ENCODE measurements at regions not wholly inside any gene's neighbourhood (a gene's known extent, or its start where the extent isn't known, plus 50 kb on each side); places are given as distances from the start of the nearest gene placed in this dataset.

DNA sequence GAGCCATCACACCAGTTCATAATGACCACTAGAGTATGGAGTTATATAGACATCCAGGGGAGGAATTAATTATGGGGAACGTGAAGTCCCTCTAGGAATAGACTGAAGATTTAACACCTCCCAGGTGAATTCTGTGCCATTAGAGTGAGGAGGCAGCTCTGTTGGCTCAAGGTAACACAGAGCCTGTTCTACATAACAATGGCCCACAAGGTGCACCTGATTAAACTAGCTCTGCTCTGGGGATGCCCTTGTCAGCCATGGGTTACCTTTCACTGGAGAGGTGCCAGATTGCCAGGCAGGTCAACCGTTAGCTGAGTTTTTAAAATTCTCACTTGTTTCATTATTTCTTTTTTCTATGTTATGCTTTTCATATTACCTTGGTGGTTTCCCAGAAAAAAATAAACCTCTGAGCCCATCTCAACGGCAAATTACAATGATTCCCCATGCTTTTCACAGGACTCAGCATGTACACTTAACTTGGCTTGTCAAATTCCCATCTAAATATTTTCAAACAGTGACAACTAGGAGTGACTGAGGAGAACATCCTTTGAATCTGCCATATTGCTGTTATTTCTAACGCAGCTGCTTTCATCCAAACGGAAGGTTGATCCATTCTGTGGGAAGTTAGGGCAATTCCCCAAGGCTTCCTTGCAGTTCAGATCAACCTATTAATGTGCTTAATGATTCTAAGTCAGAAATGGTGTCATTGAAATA, 512.9 kb downstream of the MCTP2 start:
- no peak for ATAC-seq (ENCODE audit: insufficient read depth, low read depth)
- H3K4me2 ChIP-seq (ENCODE audit: insufficient read depth, low read length): no peak overlapping the region
- peaks cover 14% of the 10 kb centered on the region for H3K27me3 ChIP-seq (ENCODE audit: insufficient read depth, low read length, poor library complexity)
- no peaks in the 10 kb centered on the region for H3K79me2 ChIP-seq (ENCODE audit: insufficient read depth, low read length)
- H3K36me3 ChIP-seq (ENCODE audit: insufficient read depth, low read length): no peaks in the 10 kb centered on the region
- no peak overlapping the region for H3K9ac ChIP-seq (ENCODE audit: low read depth, low read length)
- H3K9me3 ChIP-seq (ENCODE audit: insufficient read depth, low read length, severe bottlenecking): no peaks in the 10 kb centered on the region
- H3K4me1 ChIP-seq (ENCODE audit: insufficient read depth, low read length): no peaks in the 10 kb centered on the region
- DNase-seq: no peak
- H2AFZ ChIP-seq (ENCODE audit: low read depth, low read length): no peak overlapping the region
- no peak for TF ChIP-seq EZH2 (IDR thresholded peaks at IDR 0.05; ENCODE audit: borderline replicate concordance, low read depth, low read length, severe bottlenecking)
- TF ChIP-seq, protein P1, sequence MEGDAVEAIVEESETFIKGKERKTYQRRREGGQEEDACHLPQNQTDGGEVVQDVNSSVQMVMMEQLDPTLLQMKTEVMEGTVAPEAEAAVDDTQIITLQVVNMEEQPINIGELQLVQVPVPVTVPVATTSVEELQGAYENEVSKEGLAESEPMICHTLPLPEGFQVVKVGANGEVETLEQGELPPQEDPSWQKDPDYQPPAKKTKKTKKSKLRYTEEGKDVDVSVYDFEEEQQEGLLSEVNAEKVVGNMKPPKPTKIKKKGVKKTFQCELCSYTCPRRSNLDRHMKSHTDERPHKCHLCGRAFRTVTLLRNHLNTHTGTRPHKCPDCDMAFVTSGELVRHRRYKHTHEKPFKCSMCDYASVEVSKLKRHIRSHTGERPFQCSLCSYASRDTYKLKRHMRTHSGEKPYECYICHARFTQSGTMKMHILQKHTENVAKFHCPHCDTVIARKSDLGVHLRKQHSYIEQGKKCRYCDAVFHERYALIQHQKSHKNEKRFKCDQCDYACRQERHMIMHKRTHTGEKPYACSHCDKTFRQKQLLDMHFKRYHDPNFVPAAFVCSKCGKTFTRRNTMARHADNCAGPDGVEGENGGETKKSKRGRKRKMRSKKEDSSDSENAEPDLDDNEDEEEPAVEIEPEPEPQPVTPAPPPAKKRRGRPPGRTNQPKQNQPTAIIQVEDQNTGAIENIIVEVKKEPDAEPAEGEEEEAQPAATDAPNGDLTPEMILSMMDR (IDR thresholded peaks at IDR 0.05; ENCODE audit: borderline replicate concordance, extremely low read depth, low read length, poor library complexity, severe bottlenecking): no peak
- no peaks in the 10 kb centered on the region for H4K20me1 ChIP-seq (ENCODE audit: insufficient read depth, low read length)
- H3K27ac ChIP-seq (ENCODE audit: low read length): no peak overlapping the region
- H3K4me3 ChIP-seq (ENCODE audit: low read depth in 1 of 2, low read length in 2 of 2): no peak overlapping the region

DNA sequence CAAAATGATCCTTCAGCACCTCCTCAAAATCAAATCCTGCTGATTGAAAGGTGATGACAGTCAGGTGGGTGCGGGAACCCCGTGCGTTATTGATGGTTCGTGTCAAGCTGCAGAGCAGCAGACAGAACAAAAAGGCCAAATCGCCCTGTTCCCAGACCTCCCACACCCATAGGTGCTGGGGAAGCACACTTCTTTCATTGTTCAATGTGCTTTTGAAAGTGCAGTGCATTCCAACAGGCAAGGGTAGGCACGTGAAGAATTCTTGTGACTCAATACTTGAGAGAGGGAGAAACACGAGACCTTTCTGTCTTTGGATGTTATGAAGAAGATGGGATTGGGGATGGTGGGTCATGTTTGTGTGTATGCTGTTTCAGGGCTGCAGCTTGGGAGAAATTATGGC, 514.0 kb downstream of the MCTP2 start:
- Histone ChIP-seq H3K27me3 (ENCODE audit: insufficient read depth, low read length, poor library complexity) (peaks cover 14% of the 10 kb centered on the region), H3K4me1 (ENCODE audit: insufficient read depth, low read length) (no peaks in the 10 kb centered on the region), H3K79me2 (ENCODE audit: insufficient read depth, low read length) (no peaks in the 10 kb centered on the region), H3K4me2 (ENCODE audit: insufficient read depth, low read length) (no peak overlapping the region), H3K36me3 (ENCODE audit: insufficient read depth, low read length) (no peaks in the 10 kb centered on the region), H3K27ac (ENCODE audit: low read length) (no peak overlapping the region), H3K9ac (ENCODE audit: low read depth, low read length) (no peak overlapping the region), H3K4me3 (ENCODE audit: low read depth in 1 of 2, low read length in 2 of 2) (no peak overlapping the region), H4K20me1 (ENCODE audit: insufficient read depth, low read length) (no peaks in the 10 kb centered on the region), H2AFZ (ENCODE audit: low read depth, low read length) (no peak overlapping the region), H3K9me3 (ENCODE audit: insufficient read depth, low read length, severe bottlenecking) (no peaks in the 10 kb centered on the region)
- no peak for TF ChIP-seq EZH2 (IDR thresholded peaks at IDR 0.05; ENCODE audit: borderline replicate concordance, low read depth, low read length, severe bottlenecking)
- TF ChIP-seq, protein P1 (IDR thresholded peaks at IDR 0.05; ENCODE audit: borderline replicate concordance, extremely low read depth, low read length, poor library complexity, severe bottlenecking): no peak
- ATAC-seq (ENCODE audit: insufficient read depth, low read depth) (no peak), DNase-seq (no peak)

DNA sequence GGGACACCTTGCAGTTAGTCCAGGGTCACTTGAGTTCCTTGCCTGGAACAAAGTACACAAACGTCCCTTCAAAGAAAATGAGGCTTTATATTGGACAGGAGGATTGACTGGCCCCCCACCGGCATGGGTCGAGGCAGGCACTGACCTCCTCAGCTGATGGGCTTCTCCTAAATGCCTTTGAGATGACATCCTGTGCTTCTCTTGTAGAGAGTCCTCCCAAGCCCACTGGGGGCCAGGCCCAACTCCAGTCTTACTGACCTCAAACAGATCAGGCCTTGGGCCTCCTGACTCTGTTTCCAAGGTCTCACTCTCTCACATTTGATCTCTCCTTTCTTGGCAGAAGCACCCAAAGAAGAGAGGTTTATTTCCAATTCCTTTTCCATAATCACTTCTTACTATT, 516.1 kb downstream of the MCTP2 start:
- H3K9me3 ChIP-seq (ENCODE audit: insufficient read depth, low read length, severe bottlenecking): no peaks in the 10 kb centered on the region
- no peak overlapping the region for H3K4me2 ChIP-seq (ENCODE audit: insufficient read depth, low read length)
- no peak overlapping the region for H3K27ac ChIP-seq (ENCODE audit: low read length)
- TF ChIP-seq EZH2 (IDR thresholded peaks at IDR 0.05; ENCODE audit: borderline replicate concordance, low read depth, low read length, severe bottlenecking): no peak
- H3K9ac ChIP-seq (ENCODE audit: low read depth, low read length): no peak overlapping the region
- no peaks in the 10 kb centered on the region for H3K36me3 ChIP-seq (ENCODE audit: insufficient read depth, low read length)
- H3K79me2 ChIP-seq (ENCODE audit: insufficient read depth, low read length): no peaks in the 10 kb centered on the region
- DNase-seq (no peak), ATAC-seq (ENCODE audit: insufficient read depth, low read depth) (no peak)
- no peak overlapping the region for H3K4me3 ChIP-seq (ENCODE audit: low read depth in 1 of 2, low read length in 2 of 2)
- no peaks in the 10 kb centered on the region for H4K20me1 ChIP-seq (ENCODE audit: insufficient read depth, low read length)
- H3K4me1 ChIP-seq (ENCODE audit: insufficient read depth, low read length): no peaks in the 10 kb centered on the region
- no peak overlapping the region for H2AFZ ChIP-seq (ENCODE audit: low read depth, low read length)
- H3K27me3 ChIP-seq (ENCODE audit: insufficient read depth, low read length, poor library complexity): peaks cover 14% of the 10 kb centered on the region

DNA sequence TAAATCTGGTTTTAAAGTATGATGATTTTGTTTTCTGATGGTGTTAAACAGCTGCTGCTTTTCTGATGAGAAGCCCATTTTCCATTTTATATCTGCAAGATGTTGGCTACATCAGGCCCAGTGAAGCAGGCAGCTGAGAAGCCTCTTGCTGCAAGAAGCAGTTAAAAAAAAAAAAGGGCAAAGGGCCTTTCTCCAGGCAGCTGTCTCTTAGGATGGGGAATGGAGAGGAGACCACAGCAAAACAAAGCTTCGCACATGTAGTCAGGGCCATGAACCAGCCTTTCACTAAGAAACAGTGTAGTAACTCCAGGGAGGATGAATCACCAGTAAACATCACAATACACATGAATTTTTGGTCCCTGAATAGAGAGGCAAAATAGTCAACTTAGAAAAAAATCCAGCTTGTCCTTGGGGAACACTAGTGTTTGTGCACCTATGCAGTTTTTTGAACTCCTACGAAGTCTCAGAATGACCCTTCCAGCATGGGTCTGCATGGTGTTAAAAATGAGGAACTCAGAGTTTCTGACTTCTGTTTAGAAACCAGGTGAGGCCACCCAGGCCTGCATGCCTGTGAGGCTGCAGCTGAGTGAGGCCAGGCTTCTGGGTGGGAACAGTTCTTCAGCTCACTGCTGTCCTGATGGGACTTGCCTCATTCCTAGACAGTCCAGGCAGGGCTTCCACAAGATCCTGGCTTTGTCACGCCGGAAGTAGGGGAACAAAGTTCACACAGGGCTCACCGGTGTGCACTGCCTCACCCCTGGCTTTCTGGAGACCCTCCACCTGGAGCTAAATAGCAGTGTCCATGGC, 518.7 kb downstream of the MCTP2 start:
- Histone ChIP-seq H2AFZ (ENCODE audit: low read depth, low read length) (no peak overlapping the region), H3K4me2 (ENCODE audit: insufficient read depth, low read length) (no peak overlapping the region), H3K27ac (ENCODE audit: low read length) (no peak overlapping the region), H4K20me1 (ENCODE audit: insufficient read depth, low read length) (no peaks in the 10 kb centered on the region), H3K27me3 (ENCODE audit: insufficient read depth, low read length, poor library complexity) (peaks cover 14% of the 10 kb centered on the region), H3K9me3 (ENCODE audit: insufficient read depth, low read length, severe bottlenecking) (no peaks in the 10 kb centered on the region), H3K79me2 (ENCODE audit: insufficient read depth, low read length) (no peaks in the 10 kb centered on the region), H3K9ac (ENCODE audit: low read depth, low read length) (no peak overlapping the region), H3K4me3 (ENCODE audit: low read depth in 1 of 2, low read length in 2 of 2) (no peak overlapping the region), H3K4me1 (ENCODE audit: insufficient read depth, low read length) (no peaks in the 10 kb centered on the region), H3K36me3 (ENCODE audit: insufficient read depth, low read length) (no peaks in the 10 kb centered on the region)
- DNase-seq: no peak
- no peak for ATAC-seq (ENCODE audit: insufficient read depth, low read depth)
- TF ChIP-seq, protein P1 (IDR thresholded peaks at IDR 0.05; ENCODE audit: borderline replicate concordance, extremely low read depth, low read length, poor library complexity, severe bottlenecking): no peak
- TF ChIP-seq EZH2 (IDR thresholded peaks at IDR 0.05; ENCODE audit: borderline replicate concordance, low read depth, low read length, severe bottlenecking): no peak
